H1 (cell line): ENCODE measurements at regions not wholly inside any gene's neighbourhood (a gene's known extent, or its start where the extent isn't known, plus 50 kb on each side); places are given as distances from the start of the nearest gene placed in this dataset.
A peak's percentile ranks its signal among the peaks of the same experiment; 100 is the strongest.

ENCODE experiments used
- CTCF ChIA-PET: fragments of 300-600 bp; sonication (Branson Sonifier 250); formaldehyde crosslinking; loops from one replicate; lab custom pipeline; 2021; ENCODE audit not compliant: partially characterized antibody; lab: Charles Lee
- POLR2A ChIA-PET: fragments of 300-600 bp; sonication (Branson Sonifier 250); formaldehyde crosslinking; loops from one replicate; lab custom pipeline; 2021; ENCODE audit warnings: inconsistent platforms; ENCODE audit not compliant: partially characterized antibody; lab: Charles Lee
- DNase-seq, 2 experiments: peaks; one replicate each; pipeline versions ENCODE4 v3.0.0 to v3.0.0-alpha.2; 2010 to 2022; ENCODE audit warnings: low spot score in 2 of 2, low read depth in 1 of 2, mixed read lengths in 1 of 2
- FAIRE-seq: peaks from 2 replicates; lab custom pipeline; 2011; peaks lifted over from hg19 to GRCh38; lab: Jason Lieb, UNC
- H2AFZ ChIP-seq: 2 replicates; pipeline ENCODE4 v1.8.1; 2012; ENCODE audit warnings: low read length, inconsistent platforms
- H2AK5ac ChIP-seq: 2 replicates; pipeline ENCODE4 v1.6.1; 2013; ENCODE audit warnings: low read depth, low read length
- H2BK120ac ChIP-seq: replicated peaks from 2 replicates; pipeline ENCODE3; 2013; ENCODE audit warnings: low read depth, low read length, inconsistent platforms
- H2BK12ac ChIP-seq: 2 replicates; pipeline ENCODE4 v1.6.1; 2013; ENCODE audit warnings: low read depth, low read length
- H2BK15ac ChIP-seq: 2 replicates; pipeline ENCODE4 v1.6.1; 2013; ENCODE audit warnings: low read length
- H2BK20ac ChIP-seq: 2 replicates; pipeline ENCODE4 v1.6.1; 2013; ENCODE audit warnings: low read length
- H2BK5ac ChIP-seq: 2 replicates; pipeline ENCODE4 v1.6.1; 2013; ENCODE audit warnings: low read depth, low read length
- H3K14ac ChIP-seq: 2 replicates; pipeline ENCODE4 v1.6.1; 2013; ENCODE audit warnings: inconsistent platforms; ENCODE audit not compliant: insufficient read length
- H3K18ac ChIP-seq: 2 replicates; pipeline ENCODE4 v1.6.1; 2013; ENCODE audit warnings: low read length; ENCODE audit errors: extremely low read depth
- H3K23ac ChIP-seq: 2 replicates; pipeline ENCODE4 v1.6.1; 2013; ENCODE audit warnings: inconsistent platforms; ENCODE audit not compliant: insufficient read length
- H3K23me2 ChIP-seq: 2 replicates; pipeline ENCODE4 v1.6.1; 2013; ENCODE audit warnings: low read depth, low read length
- H3K27ac ChIP-seq: 2 replicates; pipeline ENCODE4 v1.6.1; 2011; ENCODE audit warnings: low read depth, low read length, inconsistent platforms
- H3K27me3 ChIP-seq, 4 experiments: replicated peaks in 1 of 4; 1 replicate in 1 of 4; 2 replicates in 3 of 4; pipeline versions ENCODE4 v1.6.1 to v1.8.1; 2011 to 2013; ENCODE audit warnings: low read length in 3 of 4, mild to moderate bottlenecking in 3 of 4, inconsistent platforms in 2 of 4, mixed read lengths in 2 of 4, moderate library complexity in 1 of 4; ENCODE audit not compliant: control insufficient read depth in 3 of 4, insufficient read depth in 3 of 4; ENCODE audit errors: extremely low read depth in 1 of 4
- H3K36me3 ChIP-seq, 4 experiments: 2 replicates each; pipeline versions ENCODE4 v1.6.1 to v1.8.1; 2011 to 2013; ENCODE audit warnings: mild to moderate bottlenecking in 4 of 4, low read length in 3 of 4, moderate library complexity in 2 of 4, control low read depth in 1 of 4, inconsistent platforms in 1 of 4; ENCODE audit not compliant: insufficient read depth in 4 of 4, control insufficient read depth in 2 of 4
- H3K4ac ChIP-seq: replicated peaks from 2 replicates; pipeline ENCODE3; 2013; ENCODE audit warnings: low read length, low read depth, mixed read lengths, inconsistent platforms; ENCODE audit not compliant: insufficient read length
- H3K4me1 ChIP-seq, 4 experiments: replicated peaks in 1 of 4; 1 replicate in 1 of 4; 2 replicates in 3 of 4; pipeline versions ENCODE4 v1.6.1 to v1.8.1; 2011 to 2013; ENCODE audit warnings: low read length in 3 of 4, inconsistent platforms in 2 of 4, mixed read lengths in 1 of 4; ENCODE audit not compliant: insufficient read depth in 4 of 4, control insufficient read depth in 3 of 4
- H3K4me2 ChIP-seq, 2 experiments: 2 replicates each; pipeline versions ENCODE4 v1.6.1 to v1.8.1; 2011 to 2013; ENCODE audit warnings: low read depth in 2 of 2, low read length in 2 of 2, control low read depth in 1 of 2, inconsistent platforms in 1 of 2, mild to moderate bottlenecking in 1 of 2; ENCODE audit not compliant: insufficient read depth in 1 of 2
- H3K4me3 ChIP-seq, 4 experiments: fragments of 200-600, 300-600 bp in 1 of 4; sonication (generic), shearing (Covaris generic), sonication (Bioruptor Twin) in 1 of 4; 2 replicates each; pipeline versions ENCODE4 v1.5.1 to v1.8.1; 2011 to 2016; ENCODE audit warnings: low read length in 4 of 4, low read depth in 3 of 4, control low read depth in 2 of 4, inconsistent platforms in 2 of 4, mild to moderate bottlenecking in 2 of 4, mixed read lengths in 1 of 4, moderate library complexity in 1 of 4; ENCODE audit not compliant: insufficient read depth in 2 of 4; ENCODE audit errors: extremely low read depth in 1 of 4
- H3K56ac ChIP-seq: replicated peaks from 2 replicates; pipeline ENCODE3; 2013; ENCODE audit warnings: low read depth, mild to moderate bottlenecking, mixed read lengths, low read length, inconsistent platforms; ENCODE audit not compliant: insufficient read length
- H3K79me1 ChIP-seq: 2 replicates; pipeline ENCODE4 v1.6.1; 2013; ENCODE audit warnings: low read depth, low read length, control low read depth
- H3K79me2 ChIP-seq, 2 experiments: 2 replicates each; pipeline versions ENCODE4 v1.6.1 to v1.8.1; 2012 to 2013; ENCODE audit warnings: low read length in 2 of 2, mild to moderate bottlenecking in 2 of 2, inconsistent platforms in 1 of 2; ENCODE audit not compliant: insufficient read depth in 2 of 2, control insufficient read depth in 1 of 2
- H3K9ac ChIP-seq, 4 experiments: replicated peaks in 1 of 4; 1 replicate in 1 of 4; 2 replicates in 3 of 4; pipeline versions ENCODE4 v1.6.1 to v1.8.1; 2011 to 2013; ENCODE audit warnings: low read depth in 3 of 4, low read length in 3 of 4, control low read depth in 2 of 4, mild to moderate bottlenecking in 2 of 4, moderate library complexity in 2 of 4, inconsistent platforms in 1 of 4; ENCODE audit errors: extremely low read depth in 1 of 4
- H3K9me3 ChIP-seq, 2 experiments: 2 replicates each; pipeline versions ENCODE4 v1.6.1 to v1.8.1; 2012 to 2013; ENCODE audit warnings: mild to moderate bottlenecking in 2 of 2, moderate library complexity in 2 of 2, control low read depth in 1 of 2, inconsistent platforms in 1 of 2, low read depth in 1 of 2, low read length in 1 of 2, mixed read lengths in 1 of 2; ENCODE audit not compliant: insufficient read depth in 2 of 2
- H4K20me1 ChIP-seq, 2 experiments: replicated peaks in 1 of 2; 2 replicates each; pipeline versions ENCODE3 to v1.8.1; 2011 to 2013; ENCODE audit warnings: inconsistent platforms in 2 of 2, low read length in 2 of 2, mild to moderate bottlenecking in 1 of 2; ENCODE audit not compliant: insufficient read depth in 2 of 2, control insufficient read depth in 1 of 2
- H4K5ac ChIP-seq: 2 replicates; pipeline ENCODE4 v1.6.1; 2013; ENCODE audit warnings: low read length, low read depth, mixed read lengths, inconsistent platforms; ENCODE audit not compliant: insufficient read length
- H4K8ac ChIP-seq: 2 replicates; pipeline ENCODE4 v1.8.0; 2013; ENCODE audit warnings: mild to moderate bottlenecking, moderate library complexity, low read length, inconsistent platforms; ENCODE audit not compliant: insufficient read depth; ENCODE audit errors: extremely low read depth
- H4K91ac ChIP-seq: replicated peaks from 2 replicates; pipeline ENCODE3; 2013; ENCODE audit warnings: low read length, mixed read lengths, inconsistent platforms; ENCODE audit not compliant: insufficient read length
- EGR1 ChIP-seq: IDR thresholded peaks from 2 replicates; pipeline ENCODE4 v1.6.1; 2011; ENCODE audit warnings: low read depth, low read length, borderline replicate concordance
- HDAC2 ChIP-seq, 2 experiments: fragments of 300-600 bp in 1 of 2; sonication (generic) in 1 of 2; IDR thresholded peaks; 2 replicates each; pipeline ENCODE4 v1.6.1; 2011 to 2012; ENCODE audit warnings: low read depth in 2 of 2, low read length in 2 of 2, mild to moderate bottlenecking in 2 of 2, moderate library complexity in 2 of 2, borderline replicate concordance in 1 of 2, inconsistent platforms in 1 of 2
- JUN ChIP-seq: IDR thresholded peaks from 2 replicates; pipeline ENCODE4 v1.6.1; 2011; ENCODE audit warnings: low read depth, mild to moderate bottlenecking, improper control_type of control experiment, low read length
- KDM5A ChIP-seq: fragments of 200-600 bp; IDR thresholded peaks from 2 replicates; pipeline ENCODE4 v1.7.1; 2012; ENCODE audit warnings: mild to moderate bottlenecking, low read length, inconsistent platforms, mixed read lengths
- MAFK ChIP-seq: IDR thresholded peaks from 2 replicates; pipeline ENCODE4 v1.6.1; 2012; ENCODE audit warnings: low read depth, mild to moderate bottlenecking, improper control_type of control experiment, low read length
- SIRT6 ChIP-seq: IDR thresholded peaks from one replicate; pipeline ENCODE4 v1.7.1; 2012; ENCODE audit warnings: low read length, inconsistent platforms
- SIX5 ChIP-seq: IDR thresholded peaks from 2 replicates; pipeline ENCODE4 v1.6.1; 2011; ENCODE audit warnings: mild to moderate bottlenecking, low read depth, low read length
- SP4 ChIP-seq: IDR thresholded peaks from 2 replicates; pipeline ENCODE4 v1.6.1; 2012; ENCODE audit warnings: low read length, inconsistent platforms
- SRF ChIP-seq: IDR thresholded peaks from 2 replicates; pipeline ENCODE4 v1.6.1; 2011; ENCODE audit warnings: mild to moderate bottlenecking, low read depth, low read length, moderate library complexity
- TAF7 ChIP-seq: optimal IDR thresholded peaks from 2 replicates; pipeline ENCODE3; 2011; ENCODE audit warnings: low read depth, mild to moderate bottlenecking, inconsistent platforms, low read length, moderate library complexity, borderline replicate concordance
- TCF12 ChIP-seq: IDR thresholded peaks from 2 replicates; pipeline ENCODE4 v1.6.1; 2011; ENCODE audit warnings: low read depth, mild to moderate bottlenecking, low read length
- TEAD4 ChIP-seq: IDR thresholded peaks from 2 replicates; pipeline ENCODE4 v1.6.1; 2012; ENCODE audit warnings: low read depth, low read length, inconsistent platforms, mixed read lengths
- ZNF274 ChIP-seq: IDR thresholded peaks from 2 replicates; pipeline ENCODE4 v1.7.0; 2012; ENCODE audit warnings: low read length, borderline replicate concordance; ENCODE audit errors: extremely low read depth
- WGBS, 2 experiments: shearing (Covaris generic) in 1 of 2; methylation state at CpG; one replicate each; pipeline versions ENCODE4 v1.1.6 to v1.1.7; 2013 to 2015; ENCODE audit warnings: low lambda C conversion rate in 2 of 2, mixed read lengths in 2 of 2, inconsistent platforms in 1 of 2, low coverage in 1 of 2, missing lambda C conversion rate in 1 of 2; ENCODE audit not compliant: insufficient replicate concordance in 2 of 2, insufficient coverage in 1 of 2, insufficient read length in 1 of 2; ENCODE audit errors: extremely low coverage in 1 of 2, missing lambda C conversion rate in 1 of 2; 5-methylcytosine and 5-hydroxymethylcytosine counted together
- TF ChIP-seq, protein P1 (sequence below): IDR thresholded peaks from 2 replicates; pipeline ENCODE4 v1.6.1; 2011; ENCODE audit warnings: low read depth, mild to moderate bottlenecking, low read length; ENCODE audit not compliant: insufficient read depth
- TF ChIP-seq, protein P2 (sequence below): IDR thresholded peaks from 2 replicates; pipeline ENCODE4 v1.6.1; 2012; ENCODE audit warnings: inconsistent platforms

DNA sequence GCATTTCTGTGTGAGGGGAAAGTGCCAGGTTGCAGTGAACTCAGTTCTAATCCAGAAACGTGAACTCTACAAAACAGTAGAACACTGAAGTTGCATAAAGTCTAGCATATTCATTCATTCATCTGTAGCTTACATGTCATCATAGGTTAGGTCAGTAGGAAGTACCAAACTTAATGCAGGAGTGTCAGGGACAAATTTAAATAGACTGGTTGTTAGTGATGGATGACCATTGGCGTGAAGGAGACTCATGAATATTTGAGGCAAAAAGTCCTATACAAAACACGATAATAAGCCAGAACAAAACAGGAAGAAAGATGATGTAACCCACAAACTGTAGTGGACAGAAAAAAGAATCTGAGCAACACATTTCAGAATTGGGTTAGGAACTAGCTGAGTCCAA lies 592.8 kb upstream of the PCDH10 start:
- Histone ChIP-seq H3K79me2 (no peaks in the 10 kb centered on the region), H3K56ac (no peak overlapping the region), H3K23me2 (no peaks in the 10 kb centered on the region), H3K14ac (no peak overlapping the region), H3K27me3 (no peaks in the 10 kb centered on the region), H3K36me3 (no peaks in the 10 kb centered on the region), H3K18ac (no peak overlapping the region), H2BK5ac (no peak overlapping the region), H3K4me2 (no peak overlapping the region), H3K4me3 (no peak overlapping the region), H3K4me1 (no peaks in the 10 kb centered on the region), H2AK5ac (no peak overlapping the region), H2BK15ac (no peak overlapping the region), H4K20me1 (no peaks in the 10 kb centered on the region), H2BK120ac (no peak overlapping the region), H4K91ac (no peak overlapping the region), H4K5ac (no peak overlapping the region), H4K8ac (no peak overlapping the region), H3K4ac (no peak overlapping the region), H2AFZ (peak overlapping the region; percentile 51; the same call in 1 of the 2 replicates), H3K9me3 (no peaks in the 10 kb centered on the region), H3K9ac (no peak overlapping the region), H2BK20ac (no peak overlapping the region), H2BK12ac (no peak overlapping the region), H3K23ac (no peak overlapping the region), H3K27ac (no peak overlapping the region), H3K79me1 (no peaks in the 10 kb centered on the region)
- DNase-seq = no peak
- ChIA-PET CTCF (no interaction called here), POLR2A (no interaction called here)
- 93% methylated on average over 3 of the region's 3 CpGs; no CpG with 5 or more reads in 1 of the 2 experiments for WGBS, 2 experiments
- no peak for FAIRE-seq
- TF ChIP-seq SRF = no peak
- TF ChIP-seq SP4 = no peak
- TF ChIP-seq TEAD4 = no peak
- TF ChIP-seq MAFK = no peak
- TF ChIP-seq TAF7 = no peak
- TF ChIP-seq, protein P1, sequence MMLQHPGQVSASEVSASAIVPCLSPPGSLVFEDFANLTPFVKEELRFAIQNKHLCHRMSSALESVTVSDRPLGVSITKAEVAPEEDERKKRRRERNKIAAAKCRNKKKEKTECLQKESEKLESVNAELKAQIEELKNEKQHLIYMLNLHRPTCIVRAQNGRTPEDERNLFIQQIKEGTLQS = no peak
- no peak for TF ChIP-seq TCF12
- no peak for TF ChIP-seq SIX5
- TF ChIP-seq JUN = no peak
- TF ChIP-seq HDAC2 (IDR thresholded peaks at IDR 0.05; ENCODE audit: borderline replicate concordance in 1 of 2, low read depth in 2 of 2, low read length in 2 of 2) = no peak
- no peak for TF ChIP-seq ZNF274
- TF ChIP-seq SIRT6 = no peak
- TF ChIP-seq, protein P2, sequence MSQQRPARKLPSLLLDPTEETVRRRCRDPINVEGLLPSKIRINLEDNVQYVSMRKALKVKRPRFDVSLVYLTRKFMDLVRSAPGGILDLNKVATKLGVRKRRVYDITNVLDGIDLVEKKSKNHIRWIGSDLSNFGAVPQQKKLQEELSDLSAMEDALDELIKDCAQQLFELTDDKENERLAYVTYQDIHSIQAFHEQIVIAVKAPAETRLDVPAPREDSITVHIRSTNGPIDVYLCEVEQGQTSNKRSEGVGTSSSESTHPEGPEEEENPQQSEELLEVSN = no peak
- TF ChIP-seq KDM5A = no peak
- no peak for TF ChIP-seq EGR1
